ENCODE measurements at regions not wholly inside any gene's neighbourhood (a gene's known extent, or its start where the extent isn't known, plus 50 kb on each side); places are given as distances from the start of the nearest gene placed in this dataset.

GRCh38 chr12:107306141-107306659, 212.9 kb upstream of the CRY1 start (continued):
- TF ChIP-seq ZNF462 (CRISPR knock-in tag; IDR thresholded peaks at IDR 0.05): no peak

GRCh38 chr12:107308310-107308709, 215.0 kb upstream of the CRY1 start:
- no peaks in the 10 kb centered on the region for H3K79me2 ChIP-seq (replicated peaks; ENCODE audit: insufficient read depth)
- H3K27ac ChIP-seq (ENCODE audit: low read depth): no peak overlapping the region
- Mint-ChIP-seq H3K27ac (no peak overlapping the region), H3K27me3 (ENCODE audit: insufficient read depth, low read depth, poor library complexity) (no peaks in the 10 kb centered on the region), H3K36me3 (ENCODE audit: low read depth) (no peaks in the 10 kb centered on the region), H3K4me1 (peaks cover 12% of the 10 kb centered on the region), H3K4me3 (no peak overlapping the region), H3K9me3 (no peaks in the 10 kb centered on the region)
- no peak overlapping the region for H3K4me2 ChIP-seq
- no peaks in the 10 kb centered on the region for H3K36me3 ChIP-seq (ENCODE audit: insufficient read depth)
- peaks cover 8% of the 10 kb centered on the region; the same call in 1 of the 2 replicates for H3K9me2 ChIP-seq (ENCODE audit: insufficient read depth)
- no peaks in the 10 kb centered on the region for H3K27me3 ChIP-seq (ENCODE audit: insufficient read depth)
- H3K4me3 ChIP-seq: no peak overlapping the region
- H4K20me1 ChIP-seq (replicated peaks; ENCODE audit: insufficient read depth): no peaks in the 10 kb centered on the region
- H2AFZ ChIP-seq: no peak overlapping the region
- ATAC-seq: no peak
- H3F3A ChIP-seq (replicated peaks; ENCODE audit: low read depth): no peaks in the 10 kb centered on the region
- H3K4me1 ChIP-seq (ENCODE audit: insufficient read depth): peaks cover 13% of the 10 kb centered on the region
- DNase-seq (ENCODE audit: low spot score): no peak
- TF ChIP-seq STAT1 (IDR thresholded peaks at IDR 0.05; ENCODE audit: unreplicated experiment) (no peak), ETS1 (IDR thresholded peaks at IDR 0.05) (no peak), NANOG (IDR thresholded peaks at IDR 0.05; ENCODE audit: borderline replicate concordance) (no peak), POLR2AphosphoS5 (IDR thresholded peaks at IDR 0.05; ENCODE audit: low read depth) (no peak), EZH2 (IDR thresholded peaks at IDR 0.05; ENCODE audit: low read depth, unreplicated experiment) (no peak), ZNF114 (CRISPR knock-in tag; IDR thresholded peaks at IDR 0.05) (no peak), REST (IDR thresholded peaks at IDR 0.05; ENCODE audit: unreplicated experiment) (no peak), EZH2phosphoT487 (IDR thresholded peaks at IDR 0.05; ENCODE audit: unreplicated experiment) (no peak)

Measured in GM23338 (cell line).